ENCODE measurements at regions not wholly inside any gene's neighbourhood (a gene's known extent, or its start where the extent isn't known, plus 50 kb on each side); places are given as distances from the start of the nearest gene placed in this dataset.

- Histone ChIP-seq H3K4me2 (ENCODE audit: low read depth, low read length, poor library complexity, severe bottlenecking) (no peak overlapping the region), H3K27ac (ENCODE audit: low read length) (no peak overlapping the region), H4K20me1 (ENCODE audit: insufficient read depth, low read depth, low read length) (no peaks in the 10 kb centered on the region), H3K27me3 (ENCODE audit: low read length) (no peaks in the 10 kb centered on the region), H3K9me2 (replicated peaks; ENCODE audit: insufficient read depth, low read length) (no peaks in the 10 kb centered on the region), H3K4me1 (ENCODE audit: low read length) (no peaks in the 10 kb centered on the region), H3K4me3 (ENCODE audit: low read length) (no peak overlapping the region), H3K79me2 (ENCODE audit: low read length) (no peaks in the 10 kb centered on the region), H3K9ac (ENCODE audit: low read length) (no peak overlapping the region), H3K36me3 (ENCODE audit: insufficient read depth, low read length) (no peaks in the 10 kb centered on the region), H3K9me3 (ENCODE audit: low read length) (no peaks in the 10 kb centered on the region), H2AFZ (ENCODE audit: low read length) (no peak overlapping the region)
- no peak for DNase-seq
Measured at GRCh38 chr20:12638633-12639312, 370.0 kb upstream of the SPTLC3 start.

GRCh38 chr20:12640251-12640650 is 368.5 kb upstream of the SPTLC3 start:
- Histone ChIP-seq H3K79me2 (ENCODE audit: low read length) (no peaks in the 10 kb centered on the region), H3K4me2 (ENCODE audit: low read depth, low read length, poor library complexity, severe bottlenecking) (no peak overlapping the region), H3K9me2 (replicated peaks; ENCODE audit: insufficient read depth, low read length) (no peaks in the 10 kb centered on the region), H3K27ac (ENCODE audit: low read length) (no peak overlapping the region), H3K9me3 (ENCODE audit: low read length) (no peaks in the 10 kb centered on the region), H3K27me3 (ENCODE audit: low read length) (no peaks in the 10 kb centered on the region), H3K4me3 (ENCODE audit: low read length) (no peak overlapping the region), H3K4me1 (ENCODE audit: low read length) (no peaks in the 10 kb centered on the region), H3K9ac (ENCODE audit: low read length) (no peak overlapping the region), H3K36me3 (ENCODE audit: insufficient read depth, low read length) (no peaks in the 10 kb centered on the region), H4K20me1 (ENCODE audit: insufficient read depth, low read depth, low read length) (no peaks in the 10 kb centered on the region), H2AFZ (ENCODE audit: low read length) (no peak overlapping the region)
- no peak for DNase-seq

GRCh38 chr20:12641619-12642018 is 367.2 kb upstream of the SPTLC3 start:
- Histone ChIP-seq H3K4me2 (ENCODE audit: low read depth, low read length, poor library complexity, severe bottlenecking) (no peak overlapping the region), H3K27ac (ENCODE audit: low read length) (no peak overlapping the region), H3K27me3 (ENCODE audit: low read length) (no peaks in the 10 kb centered on the region), H3K9me2 (replicated peaks; ENCODE audit: insufficient read depth, low read length) (no peaks in the 10 kb centered on the region), H3K9ac (ENCODE audit: low read length) (no peak overlapping the region), H3K4me1 (ENCODE audit: low read length) (no peaks in the 10 kb centered on the region), H3K36me3 (ENCODE audit: insufficient read depth, low read length) (no peaks in the 10 kb centered on the region), H4K20me1 (ENCODE audit: insufficient read depth, low read depth, low read length) (no peaks in the 10 kb centered on the region), H3K4me3 (ENCODE audit: low read length) (no peak overlapping the region), H2AFZ (ENCODE audit: low read length) (no peak overlapping the region), H3K9me3 (ENCODE audit: low read length) (no peaks in the 10 kb centered on the region), H3K79me2 (ENCODE audit: low read length) (no peaks in the 10 kb centered on the region)
- no peak for DNase-seq

GRCh38 chr20:12644461-12644860 is 364.3 kb upstream of the SPTLC3 start:
- H3K79me2 ChIP-seq (ENCODE audit: low read length) = no peaks in the 10 kb centered on the region
- no peaks in the 10 kb centered on the region for H3K4me1 ChIP-seq (ENCODE audit: low read length)
- H3K4me2 ChIP-seq (ENCODE audit: low read depth, low read length, poor library complexity, severe bottlenecking) = no peak overlapping the region
- no peaks in the 10 kb centered on the region for H4K20me1 ChIP-seq (ENCODE audit: insufficient read depth, low read depth, low read length)
- no peak overlapping the region for H3K4me3 ChIP-seq (ENCODE audit: low read length)
- no peak for DNase-seq
- H2AFZ ChIP-seq (ENCODE audit: low read length) = no peak overlapping the region
- H3K27ac ChIP-seq (ENCODE audit: low read length) = no peak overlapping the region
- H3K9ac ChIP-seq (ENCODE audit: low read length) = no peak overlapping the region
- no peaks in the 10 kb centered on the region for H3K9me3 ChIP-seq (ENCODE audit: low read length)
- H3K27me3 ChIP-seq (ENCODE audit: low read length) = no peaks in the 10 kb centered on the region
- H3K36me3 ChIP-seq (ENCODE audit: insufficient read depth, low read length) = no peaks in the 10 kb centered on the region
- no peaks in the 10 kb centered on the region for H3K9me2 ChIP-seq (replicated peaks; ENCODE audit: insufficient read depth, low read length)

GRCh38 chr20:12649234-12649633 is 359.5 kb upstream of the SPTLC3 start:
- Histone ChIP-seq H3K36me3 (ENCODE audit: insufficient read depth, low read length) (no peaks in the 10 kb centered on the region), H3K4me1 (ENCODE audit: low read length) (no peaks in the 10 kb centered on the region), H3K9me3 (ENCODE audit: low read length) (peaks cover 15% of the 10 kb centered on the region), H4K20me1 (ENCODE audit: insufficient read depth, low read depth, low read length) (no peaks in the 10 kb centered on the region), H3K9ac (ENCODE audit: low read length) (no peak overlapping the region), H3K79me2 (ENCODE audit: low read length) (no peaks in the 10 kb centered on the region), H2AFZ (ENCODE audit: low read length) (no peak overlapping the region), H3K9me2 (replicated peaks; ENCODE audit: insufficient read depth, low read length) (no peaks in the 10 kb centered on the region), H3K27ac (ENCODE audit: low read length) (no peak overlapping the region), H3K27me3 (ENCODE audit: low read length) (no peaks in the 10 kb centered on the region), H3K4me2 (ENCODE audit: low read depth, low read length, poor library complexity, severe bottlenecking) (no peak overlapping the region), H3K4me3 (ENCODE audit: low read length) (no peak overlapping the region)
- DNase-seq = no peak

- H3K9me2 ChIP-seq (replicated peaks; ENCODE audit: insufficient read depth, low read length) = no peaks in the 10 kb centered on the region
- DNase-seq = no peak
- peaks cover 15% of the 10 kb centered on the region for H3K9me3 ChIP-seq (ENCODE audit: low read length)
- H3K4me2 ChIP-seq (ENCODE audit: low read depth, low read length, poor library complexity, severe bottlenecking) = no peak overlapping the region
- H3K36me3 ChIP-seq (ENCODE audit: insufficient read depth, low read length) = no peaks in the 10 kb centered on the region
- no peaks in the 10 kb centered on the region for H3K27me3 ChIP-seq (ENCODE audit: low read length)
- no peak overlapping the region for H3K27ac ChIP-seq (ENCODE audit: low read length)
- no peak overlapping the region for H3K9ac ChIP-seq (ENCODE audit: low read length)
- H3K4me1 ChIP-seq (ENCODE audit: low read length) = no peaks in the 10 kb centered on the region
- H3K4me3 ChIP-seq (ENCODE audit: low read length) = no peak overlapping the region
- no peak overlapping the region for H2AFZ ChIP-seq (ENCODE audit: low read length)
- H4K20me1 ChIP-seq (ENCODE audit: insufficient read depth, low read depth, low read length) = no peaks in the 10 kb centered on the region
- no peaks in the 10 kb centered on the region for H3K79me2 ChIP-seq (ENCODE audit: low read length)
Measured at GRCh38 chr20:12653642-12654041, 355.1 kb upstream of the SPTLC3 start.

- Histone ChIP-seq H3K4me3 (ENCODE audit: low read length) (no peak overlapping the region), H3K9ac (ENCODE audit: low read length) (no peak overlapping the region), H3K36me3 (ENCODE audit: insufficient read depth, low read length) (no peaks in the 10 kb centered on the region), H3K27me3 (ENCODE audit: low read length) (no peaks in the 10 kb centered on the region), H3K9me3 (ENCODE audit: low read length) (peaks cover 24% of the 10 kb centered on the region), H3K79me2 (ENCODE audit: low read length) (no peaks in the 10 kb centered on the region), H4K20me1 (ENCODE audit: insufficient read depth, low read depth, low read length) (no peaks in the 10 kb centered on the region), H3K27ac (ENCODE audit: low read length) (no peak overlapping the region), H3K9me2 (replicated peaks; ENCODE audit: insufficient read depth, low read length) (no peaks in the 10 kb centered on the region), H2AFZ (ENCODE audit: low read length) (no peak overlapping the region), H3K4me1 (ENCODE audit: low read length) (no peaks in the 10 kb centered on the region), H3K4me2 (ENCODE audit: low read depth, low read length, poor library complexity, severe bottlenecking) (no peak overlapping the region)
- DNase-seq = no peak
Measured at GRCh38 chr20:12659942-12660341, 348.8 kb upstream of the SPTLC3 start.

GRCh38 chr20:12660918-12661317 is 347.9 kb upstream of the SPTLC3 start:
- DNase-seq = no peak
- H3K27ac ChIP-seq (ENCODE audit: low read length) = no peak overlapping the region

More at GRCh38 chr20:12660918-12661317, 347.9 kb upstream of the SPTLC3 start:
- no peak overlapping the region for H3K9ac ChIP-seq (ENCODE audit: low read length)
- H4K20me1 ChIP-seq (ENCODE audit: insufficient read depth, low read depth, low read length) = no peaks in the 10 kb centered on the region
- no peak overlapping the region for H3K4me2 ChIP-seq (ENCODE audit: low read depth, low read length, poor library complexity, severe bottlenecking)
- H3K36me3 ChIP-seq (ENCODE audit: insufficient read depth, low read length) = no peaks in the 10 kb centered on the region
- no peaks in the 10 kb centered on the region for H3K9me2 ChIP-seq (replicated peaks; ENCODE audit: insufficient read depth, low read length)
- peaks cover 24% of the 10 kb centered on the region for H3K9me3 ChIP-seq (ENCODE audit: low read length)
- H3K79me2 ChIP-seq (ENCODE audit: low read length) = no peaks in the 10 kb centered on the region
- H3K4me3 ChIP-seq (ENCODE audit: low read length) = no peak overlapping the region
- H3K4me1 ChIP-seq (ENCODE audit: low read length) = no peaks in the 10 kb centered on the region
- H3K27me3 ChIP-seq (ENCODE audit: low read length) = no peaks in the 10 kb centered on the region
- no peak overlapping the region for H2AFZ ChIP-seq (ENCODE audit: low read length)
